Fibroblast of pulmonary artery (primary cell): ENCODE measurements at regions not wholly inside any gene's neighbourhood (a gene's known extent, or its start where the extent isn't known, plus 50 kb on each side); places are given as distances from the start of the nearest gene placed in this dataset.
"Not testable (repeated sequence)": the region's sequence is repeated elsewhere in the genome, so short reads cannot be mapped to it uniquely, and the experiment has no call there.

ENCODE experiments used
- DNase-seq: peaks from one replicate; pipeline ENCODE4 v3.0.0-alpha.2; 2010; ENCODE audit warnings: low read depth
- H3K4me3 ChIP-seq: replicated peaks from 2 replicates; pipeline ENCODE4 v1.5.1; 2011; ENCODE audit warnings: low read depth, mild to moderate bottlenecking, control low read depth, low read length, moderate library complexity
- TF ChIP-seq, protein P1 (sequence below): IDR thresholded peaks from 2 replicates; pipeline ENCODE4 v1.5.1; 2011; ENCODE audit warnings: mild to moderate bottlenecking, control low read depth, low read length, inconsistent platforms; ENCODE audit errors: missing control alignments

DNA sequence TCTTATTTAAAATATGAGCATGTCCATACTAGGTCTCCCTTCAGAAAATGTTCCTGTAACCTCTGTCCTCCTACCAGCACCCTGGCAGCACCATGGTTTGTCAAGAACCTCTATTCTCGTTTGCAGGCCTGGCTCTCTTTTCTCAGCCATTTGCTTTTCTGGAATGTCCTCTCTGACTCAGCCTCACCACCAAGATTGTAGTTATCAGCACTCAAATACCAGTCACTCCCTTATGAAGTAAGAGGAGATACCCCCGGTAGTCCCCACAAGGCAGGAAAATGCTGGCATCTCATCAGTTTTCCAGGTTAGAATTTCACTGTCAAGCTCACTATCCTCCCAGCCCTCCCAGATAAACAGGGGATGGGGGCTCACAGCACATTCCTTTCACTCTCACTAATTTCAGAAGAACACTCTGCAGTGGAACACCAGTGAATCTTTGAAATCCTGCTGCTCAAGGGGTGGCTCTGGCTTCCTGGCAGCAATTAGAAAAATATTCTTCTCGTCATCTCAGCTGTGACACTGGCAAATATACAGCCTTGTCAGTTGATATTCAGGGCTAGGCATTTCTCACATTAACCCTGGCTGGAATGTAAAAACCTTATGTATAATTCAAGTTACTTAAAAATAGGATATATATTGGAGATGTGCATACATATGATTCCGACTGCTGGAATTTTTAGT, 129.2 kb downstream of the TBX18 start:
- TF ChIP-seq, protein P1, sequence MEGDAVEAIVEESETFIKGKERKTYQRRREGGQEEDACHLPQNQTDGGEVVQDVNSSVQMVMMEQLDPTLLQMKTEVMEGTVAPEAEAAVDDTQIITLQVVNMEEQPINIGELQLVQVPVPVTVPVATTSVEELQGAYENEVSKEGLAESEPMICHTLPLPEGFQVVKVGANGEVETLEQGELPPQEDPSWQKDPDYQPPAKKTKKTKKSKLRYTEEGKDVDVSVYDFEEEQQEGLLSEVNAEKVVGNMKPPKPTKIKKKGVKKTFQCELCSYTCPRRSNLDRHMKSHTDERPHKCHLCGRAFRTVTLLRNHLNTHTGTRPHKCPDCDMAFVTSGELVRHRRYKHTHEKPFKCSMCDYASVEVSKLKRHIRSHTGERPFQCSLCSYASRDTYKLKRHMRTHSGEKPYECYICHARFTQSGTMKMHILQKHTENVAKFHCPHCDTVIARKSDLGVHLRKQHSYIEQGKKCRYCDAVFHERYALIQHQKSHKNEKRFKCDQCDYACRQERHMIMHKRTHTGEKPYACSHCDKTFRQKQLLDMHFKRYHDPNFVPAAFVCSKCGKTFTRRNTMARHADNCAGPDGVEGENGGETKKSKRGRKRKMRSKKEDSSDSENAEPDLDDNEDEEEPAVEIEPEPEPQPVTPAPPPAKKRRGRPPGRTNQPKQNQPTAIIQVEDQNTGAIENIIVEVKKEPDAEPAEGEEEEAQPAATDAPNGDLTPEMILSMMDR = no peak
- peak; percentile 81 for DNase-seq
- H3K4me3 ChIP-seq = no peak overlapping the region

DNA sequence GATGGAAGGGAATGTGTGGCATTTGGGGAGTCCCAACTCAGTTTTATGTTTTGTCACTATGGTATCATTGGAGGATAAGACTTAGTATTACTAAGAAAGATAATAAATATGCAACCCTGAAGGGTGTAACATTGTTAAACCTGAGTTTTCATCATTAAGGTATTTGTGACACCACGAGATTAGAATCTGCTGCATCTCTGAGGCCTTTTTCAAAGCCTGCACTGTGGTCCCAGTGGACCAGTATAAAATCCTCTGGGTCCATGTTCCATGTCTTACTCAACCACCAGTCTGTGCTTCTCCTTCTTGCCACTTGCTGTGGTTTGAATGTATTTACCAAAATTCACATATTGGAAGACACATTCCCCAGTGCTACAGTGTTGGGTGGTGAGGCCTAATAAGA, 130.6 kb downstream of the TBX18 start:
- TF ChIP-seq, protein P1 = no peak
- no peak for DNase-seq
- H3K4me3 ChIP-seq = no peak overlapping the region

DNA sequence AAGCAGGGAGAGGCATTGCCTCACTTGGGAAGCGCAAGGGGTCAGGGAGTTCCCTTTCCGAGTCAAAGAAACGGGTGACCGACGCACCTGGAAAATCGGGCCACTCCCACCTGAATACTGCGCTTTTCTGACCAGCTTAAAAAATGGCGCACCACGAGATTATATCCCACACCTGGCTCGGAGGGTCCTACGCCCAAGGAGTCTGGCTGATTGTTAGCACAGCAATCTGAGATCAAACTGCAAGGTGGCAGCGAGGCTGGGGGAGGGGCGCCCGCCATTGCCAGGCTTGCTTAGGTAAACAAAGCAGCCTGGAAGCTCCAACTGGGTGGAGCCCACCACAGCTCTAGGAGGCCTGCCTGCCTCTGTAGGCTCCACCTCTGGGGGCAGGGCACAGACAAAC, 137.9 kb downstream of the TBX18 start:
- not testable (repeated sequence) for H3K4me3 ChIP-seq, DNase-seq

DNA sequence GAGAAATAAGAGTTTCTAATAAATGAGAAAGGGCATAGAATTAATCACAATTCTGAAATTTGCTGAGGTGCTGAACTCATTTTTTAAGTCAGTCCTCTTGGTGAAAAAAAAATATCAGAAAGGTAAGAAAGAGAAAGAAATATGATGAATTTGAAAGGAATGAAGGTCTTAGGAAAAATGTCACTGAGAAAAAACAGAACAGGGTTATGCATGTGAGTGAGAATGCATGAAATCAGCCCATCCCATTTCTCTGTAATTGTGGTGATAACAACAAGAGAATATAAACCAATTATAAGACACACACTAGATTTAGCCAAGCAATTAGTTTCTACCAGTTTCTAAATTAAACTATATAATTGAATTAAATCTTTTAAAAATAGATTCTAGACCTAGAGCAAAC, 138.9 kb downstream of the TBX18 start:
- no peak for DNase-seq
- TF ChIP-seq, protein P1 = no peak
- no peak overlapping the region for H3K4me3 ChIP-seq

DNA sequence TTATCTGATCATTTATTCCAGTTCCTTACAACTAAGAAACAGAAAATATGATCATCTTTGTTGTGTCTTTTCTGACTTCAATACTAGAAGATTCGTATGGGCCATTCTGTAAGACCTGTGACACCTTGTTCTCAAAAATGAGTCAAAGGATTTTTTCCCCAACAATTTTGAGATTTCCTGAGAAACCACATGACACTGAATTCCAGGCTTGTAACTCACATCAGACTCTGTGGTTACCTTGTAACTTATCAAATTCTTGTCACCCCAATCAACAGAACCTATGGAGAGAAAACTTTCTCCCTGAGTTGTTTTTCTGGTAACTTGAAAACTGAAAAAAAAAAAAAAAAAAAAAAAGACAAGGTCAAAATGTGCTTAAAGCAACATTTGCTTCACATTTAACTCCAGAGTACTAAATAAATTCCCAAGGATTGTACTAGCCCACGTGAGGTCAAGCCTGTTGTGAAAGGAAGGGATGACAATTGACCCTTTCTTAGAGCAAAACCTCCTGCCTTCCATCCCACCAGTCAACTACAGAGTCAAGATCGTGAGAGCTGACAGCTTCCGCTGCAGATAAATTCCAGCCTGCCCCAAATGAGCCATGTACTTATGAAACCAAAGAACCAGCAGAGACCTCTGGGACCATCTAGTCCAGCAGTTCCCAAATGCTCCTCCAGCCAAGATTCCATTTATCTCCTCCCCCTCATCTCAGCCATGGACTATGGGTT, 140.3 kb downstream of the TBX18 start:
- TF ChIP-seq, protein P1 = no peak
- peak; percentile 94 for DNase-seq
- H3K4me3 ChIP-seq = no peak overlapping the region

DNA sequence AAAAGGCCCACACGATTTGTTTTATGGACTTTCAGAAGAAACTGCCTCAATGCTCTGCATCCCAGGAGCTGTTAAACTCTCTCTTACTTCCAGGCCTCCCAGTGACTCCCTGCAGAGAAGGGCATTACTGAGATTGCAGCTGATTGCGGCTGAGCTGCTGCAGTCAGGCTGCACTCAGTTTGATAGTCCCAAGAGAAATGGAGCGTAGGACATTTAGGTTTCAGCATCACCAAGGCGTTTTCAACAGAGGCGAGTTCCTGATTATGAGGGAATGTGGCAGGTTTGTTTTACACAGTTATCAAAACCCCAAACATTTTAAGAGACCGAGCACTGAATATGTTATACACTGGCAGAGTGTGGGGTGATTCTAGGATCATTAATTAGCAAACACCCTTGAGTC, 145.6 kb downstream of the TBX18 start:
- TF ChIP-seq, protein P1 = no peak
- DNase-seq = peak; percentile 52
- H3K4me3 ChIP-seq = no peak overlapping the region

DNA sequence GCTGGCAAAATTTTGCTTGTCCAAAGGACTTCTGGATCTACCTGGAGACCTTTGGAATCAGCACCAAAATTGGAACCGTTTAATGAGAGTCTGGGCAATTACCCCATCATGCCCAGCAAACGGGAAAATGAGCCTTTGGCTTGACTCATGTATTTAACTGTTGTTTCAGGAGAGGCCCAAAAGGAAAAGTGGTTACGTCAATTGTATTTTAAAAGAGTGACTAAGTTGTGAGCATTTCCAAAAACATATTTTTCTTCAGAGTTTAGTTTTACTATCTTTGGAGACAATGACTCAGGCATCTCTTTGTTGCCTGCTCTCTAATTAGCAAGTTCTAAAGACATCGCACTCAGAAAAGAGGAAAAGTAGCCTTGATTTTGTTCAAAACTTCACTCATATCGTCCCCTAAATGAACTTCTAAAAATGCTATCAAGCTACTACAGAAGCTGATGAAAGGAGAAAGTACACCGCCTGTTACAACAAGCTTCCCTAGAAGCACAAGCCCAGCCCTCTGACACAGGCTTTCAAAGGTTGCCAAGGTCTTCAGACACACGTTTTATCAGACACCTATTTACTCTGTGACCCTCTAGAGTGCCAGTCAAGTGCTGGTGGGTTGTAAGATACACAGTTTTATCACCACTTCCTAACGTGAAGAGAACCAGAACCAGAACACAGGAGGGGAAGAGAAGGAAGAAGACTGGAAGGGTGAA, 146.2 kb downstream of the TBX18 start:
- TF ChIP-seq, protein P1 = no peak

More for the DNA sequence above, 146.2 kb downstream of the TBX18 start:
- peak; percentile 92 for DNase-seq
- H3K4me3 ChIP-seq = no peak overlapping the region
